ENCODE measurements at regions not wholly inside any gene's neighbourhood (a gene's known extent, or its start where the extent isn't known, plus 50 kb on each side); places are given as distances from the start of the nearest gene placed in this dataset.
A peak's percentile ranks its signal among the peaks of the same experiment; 100 is the strongest.

- no peak for DNase-seq
Observed at GRCh38 chr21:20730441-20730840, 267.8 kb upstream of the NCAM2 start.

GRCh38 chr21:20735257-20735656 lies 263.0 kb upstream of the NCAM2 start:
- no peak for DNase-seq

- no peak for DNase-seq
Observed at GRCh38 chr21:20737227-20737913, 260.8 kb upstream of the NCAM2 start.

GRCh38 chr21:20739421-20739820 lies 258.8 kb upstream of the NCAM2 start:
- no peak for DNase-seq

- no peak for DNase-seq
Observed at GRCh38 chr21:20741445-20741844, 256.8 kb upstream of the NCAM2 start.

GRCh38 chr21:20760221-20760620 lies 238.0 kb upstream of the NCAM2 start:
- no peak for DNase-seq

GRCh38 chr21:20774737-20775136 lies 223.5 kb upstream of the NCAM2 start:
- DNase-seq, result no peak

- no peak for DNase-seq
Observed at GRCh38 chr21:20779321-20779720, 218.9 kb upstream of the NCAM2 start.

GRCh38 chr21:20783611-20784010 lies 214.6 kb upstream of the NCAM2 start:
- no peak for DNase-seq

- DNase-seq, result no peak
Observed at GRCh38 chr21:20789729-20790500, 208.3 kb upstream of the NCAM2 start.

- DNase-seq, result no peak
Observed at GRCh38 chr21:20800106-20800505, 198.1 kb upstream of the NCAM2 start.

GRCh38 chr21:20802201-20802600 lies 196.0 kb upstream of the NCAM2 start:
- no peak for DNase-seq

- no peak for DNase-seq
Observed at GRCh38 chr21:20802631-20803260, 195.5 kb upstream of the NCAM2 start.

GRCh38 chr21:20811702-20812101 lies 186.5 kb upstream of the NCAM2 start:
- no peak for DNase-seq

- DNase-seq, result no peak
Observed at GRCh38 chr21:20814090-20814489, 184.1 kb upstream of the NCAM2 start.

GRCh38 chr21:20822666-20823065 lies 175.5 kb upstream of the NCAM2 start:
- no peak for DNase-seq

- DNase-seq, result no peak
Observed at GRCh38 chr21:20852866-20853265, 145.3 kb upstream of the NCAM2 start.

- DNase-seq, result no peak
Observed at GRCh38 chr21:20856926-20857325, 141.3 kb upstream of the NCAM2 start.

GRCh38 chr21:20874202-20874601 lies 124.0 kb upstream of the NCAM2 start:
- DNase-seq, result no peak

- no peak for DNase-seq
Observed at GRCh38 chr21:20875742-20876141, 122.5 kb upstream of the NCAM2 start.

GRCh38 chr21:20877976-20878375 lies 120.2 kb upstream of the NCAM2 start:
- DNase-seq, result no peak

GRCh38 chr21:20882462-20883407 lies 115.5 kb upstream of the NCAM2 start:
- DNase-seq, result peak; percentile 37

GRCh38 chr21:20883408-20883800 lies 114.8 kb upstream of the NCAM2 start:
- DNase-seq, result no peak
